NCI-H146 treated with DMSO at 0.1 percent for 48 hours (cell line): ENCODE measurements at regions not wholly inside any gene's neighbourhood (a gene's known extent, or its start where the extent isn't known, plus 50 kb on each side); places are given as distances from the start of the nearest gene placed in this dataset.
"Not testable (repeated sequence)": the region's sequence is repeated elsewhere in the genome, so short reads cannot be mapped to it uniquely, and the experiment has no call there.

ENCODE experiments used
- DNase-seq: peaks from one replicate; lab custom pipeline; 2025; ENCODE audit not compliant: unreplicated experiment; lab: John Stamatoyannopoulos, UW

DNA sequence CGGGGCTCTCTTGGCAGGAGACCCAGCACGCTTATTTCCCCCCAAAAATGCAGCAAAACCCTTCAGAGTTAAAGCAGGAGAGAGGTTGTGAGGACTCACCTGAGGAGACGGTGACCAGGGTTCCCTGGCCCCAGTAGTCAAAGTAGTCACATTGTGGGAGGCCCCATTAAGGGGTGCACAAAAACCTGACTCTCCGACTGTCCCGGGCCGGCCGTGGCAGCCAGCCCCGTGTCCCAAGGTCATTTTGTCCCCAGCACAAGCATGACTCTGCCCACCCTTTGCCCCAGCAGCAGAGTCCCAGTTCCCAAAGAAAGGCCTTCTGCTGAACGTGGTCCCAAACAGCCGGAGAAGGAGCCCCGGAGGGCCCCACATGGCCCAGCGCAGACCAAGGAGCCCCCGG, 337.7 kb downstream of the TMEM121 start:
- no peak for DNase-seq

DNA sequence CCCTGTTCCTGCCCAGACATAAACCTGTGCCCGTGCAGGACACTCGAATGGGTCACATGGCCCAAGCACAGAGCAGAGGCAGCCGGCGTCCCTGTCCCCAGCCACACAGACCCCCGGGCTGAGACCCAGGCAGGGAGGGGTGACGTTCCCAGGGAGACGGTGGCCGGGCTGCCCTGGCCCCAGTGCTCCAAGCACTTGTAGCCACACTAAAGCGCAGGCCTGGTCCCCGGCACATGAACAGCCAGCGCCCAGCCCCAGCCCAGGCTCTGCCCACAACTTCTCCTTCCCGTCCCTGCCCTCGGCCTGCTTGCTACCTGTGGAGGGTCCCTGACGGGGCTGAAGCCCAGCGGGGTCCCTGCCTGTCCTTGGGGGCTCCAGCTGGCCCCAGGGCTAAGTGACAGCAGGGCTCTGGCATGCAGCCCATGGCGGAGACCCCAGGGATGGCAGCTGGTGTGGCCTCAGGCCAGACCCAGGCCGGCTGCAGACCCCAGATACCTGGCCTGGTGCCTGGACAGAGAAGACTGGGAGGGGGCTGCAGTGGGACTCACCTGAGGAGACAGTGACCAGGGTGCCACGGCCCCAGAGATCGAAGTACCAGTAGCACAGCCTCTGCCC, 338.4 kb downstream of the TMEM121 start:
- no peak for DNase-seq

DNA sequence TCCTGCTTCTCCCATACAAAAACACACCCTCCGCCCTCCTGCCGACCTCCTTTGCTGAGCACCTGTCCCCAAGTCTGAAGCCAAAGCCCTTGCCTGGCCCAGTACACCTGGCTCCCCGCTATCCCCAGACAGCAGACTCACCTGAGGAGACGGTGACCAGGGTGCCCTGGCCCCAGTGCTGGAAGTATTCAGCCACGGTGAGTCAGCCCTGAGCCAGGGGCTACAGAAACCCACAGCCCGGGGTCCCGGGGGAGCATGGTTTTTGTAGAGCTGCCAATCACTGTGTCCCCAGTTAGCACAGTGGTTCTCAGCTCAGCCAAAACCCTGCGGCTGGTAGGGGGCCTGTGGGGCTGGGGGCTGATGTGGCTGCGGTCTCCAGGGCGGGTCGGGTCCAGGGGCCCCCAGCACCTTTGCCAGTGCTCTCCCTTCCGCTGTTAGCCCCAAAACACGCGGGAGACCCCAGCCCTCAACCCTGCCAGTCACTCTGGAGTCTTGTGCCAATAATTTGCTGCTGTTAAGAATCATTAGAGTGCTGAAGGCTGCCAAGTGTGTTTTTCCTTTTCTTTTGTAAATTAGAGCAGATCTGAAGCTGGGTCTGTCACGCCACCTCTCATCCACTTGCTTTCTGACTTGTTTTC, 339.0 kb downstream of the TMEM121 start:
- DNase-seq: no peak

DNA sequence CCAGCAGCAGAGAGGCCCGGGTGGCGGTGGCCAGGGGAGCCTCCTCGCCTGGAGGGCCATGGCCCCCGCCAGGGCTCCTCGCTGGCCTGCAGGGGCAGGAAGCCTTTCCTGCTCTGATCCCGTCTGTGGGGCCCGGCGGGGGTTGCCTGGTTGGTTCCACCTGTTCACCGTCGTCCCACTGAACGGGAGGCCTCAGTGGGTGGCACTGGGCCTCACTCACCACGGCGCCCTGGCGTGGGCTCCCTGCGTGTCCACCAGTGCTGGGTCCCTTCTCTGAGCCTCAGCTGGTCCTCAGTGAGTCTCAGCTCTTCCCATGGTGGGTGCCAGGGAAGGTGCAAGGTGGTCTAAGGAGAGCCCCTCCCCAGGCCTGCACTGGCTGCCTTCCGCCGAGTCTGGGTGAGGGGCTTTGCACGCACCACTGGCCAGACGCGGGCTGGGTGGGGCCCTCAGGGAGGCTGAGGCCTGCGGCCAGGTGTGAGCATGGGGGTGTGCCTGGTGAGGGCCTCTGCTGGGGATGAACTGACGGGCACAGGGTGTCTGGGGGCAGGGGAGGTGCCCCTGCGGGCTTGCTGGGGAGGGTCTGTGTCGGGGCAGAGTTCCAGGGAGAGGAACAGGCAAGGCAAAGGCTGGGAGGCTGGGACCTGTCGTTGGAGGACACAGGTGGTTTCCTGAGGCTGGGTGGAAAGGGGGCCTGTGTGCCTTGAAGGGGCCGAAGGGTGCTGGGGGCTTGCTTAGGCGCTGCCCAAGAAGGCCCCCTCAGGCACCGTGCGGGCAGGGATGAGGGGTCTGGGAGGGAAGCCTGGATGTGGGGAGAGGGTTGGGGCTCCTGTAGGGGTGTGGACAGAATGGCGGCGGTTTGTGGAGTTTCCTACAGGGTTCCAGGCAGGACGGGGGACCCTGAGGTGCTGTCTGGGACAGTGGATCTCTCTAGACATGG, 339.8 kb downstream of the TMEM121 start:
- no peak for DNase-seq

DNA sequence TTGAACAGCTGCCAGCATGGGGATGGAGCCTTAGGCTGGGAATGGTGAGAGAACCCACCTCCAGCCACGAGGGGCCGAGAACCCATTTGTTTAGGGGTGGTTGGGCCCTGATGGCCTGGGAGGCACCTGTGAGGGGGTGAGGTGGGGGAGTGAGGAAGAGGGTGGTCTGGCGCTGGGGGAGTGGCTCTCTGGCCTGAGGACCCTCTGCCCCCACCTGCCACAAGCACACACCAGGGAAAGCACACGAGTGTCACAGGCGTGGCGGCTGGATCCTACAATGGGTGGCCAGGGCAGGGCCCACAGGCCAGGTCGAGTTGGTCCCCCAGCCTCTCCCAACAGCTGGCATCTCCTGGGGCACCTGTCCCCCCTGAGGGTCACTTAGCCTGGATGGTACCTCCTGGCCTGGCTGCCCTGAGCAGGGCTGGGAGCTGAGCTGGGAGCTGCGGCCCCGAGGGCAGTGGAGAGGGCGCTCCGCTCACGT, 340.5 kb downstream of the TMEM121 start:
- no peak for DNase-seq

DNA sequence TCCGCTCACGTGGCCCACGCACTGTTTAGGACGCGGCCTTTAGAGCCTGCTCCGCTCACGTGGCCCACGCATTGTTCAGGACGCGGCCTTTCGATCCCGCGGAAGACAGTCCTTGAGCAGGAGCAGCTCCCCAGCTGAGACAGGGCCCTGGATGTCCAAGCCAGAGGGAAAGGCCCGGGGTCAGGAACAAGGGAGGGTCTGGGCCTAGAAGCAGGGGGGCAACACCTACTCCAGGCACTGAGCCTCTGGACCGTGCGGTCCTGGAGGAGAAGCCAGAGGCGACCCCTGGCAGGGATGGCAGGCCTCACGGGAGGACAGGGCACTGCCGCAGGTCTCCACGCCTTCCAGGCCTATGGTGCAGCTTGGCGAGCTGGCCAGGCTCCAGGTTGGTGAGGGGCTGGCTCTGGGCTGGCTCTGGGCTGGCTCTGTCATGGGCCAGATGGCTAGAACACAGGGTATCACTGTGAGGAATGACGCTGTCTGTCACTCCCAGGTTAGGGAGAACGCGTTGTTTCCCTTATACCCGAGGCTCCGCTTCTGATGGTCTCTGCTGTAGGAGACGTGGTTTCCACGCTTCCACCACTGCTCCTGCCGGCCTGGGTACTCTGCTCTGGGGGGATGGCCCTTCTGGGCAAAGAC, 341.7 kb downstream of the TMEM121 start:
- DNase-seq: no peak

DNA sequence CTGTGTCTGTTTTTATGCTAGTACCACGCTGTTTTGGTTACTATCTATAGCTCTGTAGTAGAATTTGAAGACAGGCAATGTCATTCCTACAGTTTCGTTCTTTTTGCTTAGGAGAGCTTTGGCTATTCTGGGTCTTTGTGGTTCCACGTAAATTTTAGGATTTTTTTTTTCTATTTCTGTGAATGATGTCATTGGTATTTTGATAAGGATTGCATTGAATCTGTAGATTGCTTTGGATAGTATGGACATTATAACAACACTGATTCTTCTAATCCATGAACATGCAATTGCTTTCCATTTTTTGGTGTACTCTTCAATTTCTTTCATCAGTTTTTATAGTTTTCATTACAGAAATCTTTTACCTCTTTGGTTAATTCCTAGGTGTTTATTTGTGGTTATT, 345.2 kb downstream of the TMEM121 start:
- DNase-seq: no peak

DNA sequence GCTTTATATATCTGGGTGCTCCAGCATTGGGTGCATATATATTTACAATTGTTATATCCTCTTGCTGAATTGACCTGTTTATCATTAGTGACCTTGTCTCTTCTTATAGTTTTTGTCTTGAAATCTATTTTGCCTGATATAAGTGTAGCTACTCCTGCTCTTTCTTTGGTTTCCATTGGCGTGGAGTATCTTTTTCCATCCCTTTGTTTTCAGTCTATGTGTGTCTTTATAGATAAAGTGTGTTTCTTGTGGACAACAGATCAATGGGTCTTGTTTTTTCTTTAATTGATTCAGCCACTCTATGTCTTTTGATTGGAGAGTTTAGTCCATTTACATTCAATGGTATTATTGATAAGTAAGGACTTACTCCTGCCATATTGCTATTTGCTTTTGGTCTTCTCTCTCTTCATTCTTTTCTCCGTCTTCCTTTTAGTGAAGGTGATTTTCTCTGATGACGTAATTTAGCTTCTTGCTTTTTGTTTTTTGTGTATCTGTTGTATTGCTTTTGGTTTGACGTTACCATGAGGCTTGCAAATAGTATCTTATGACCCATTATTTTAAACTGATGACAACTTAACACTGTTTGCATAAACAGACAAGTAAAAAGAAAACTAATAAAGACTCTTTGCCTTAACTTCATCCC, 347.6 kb downstream of the TMEM121 start:
- DNase-seq: no peak

DNA sequence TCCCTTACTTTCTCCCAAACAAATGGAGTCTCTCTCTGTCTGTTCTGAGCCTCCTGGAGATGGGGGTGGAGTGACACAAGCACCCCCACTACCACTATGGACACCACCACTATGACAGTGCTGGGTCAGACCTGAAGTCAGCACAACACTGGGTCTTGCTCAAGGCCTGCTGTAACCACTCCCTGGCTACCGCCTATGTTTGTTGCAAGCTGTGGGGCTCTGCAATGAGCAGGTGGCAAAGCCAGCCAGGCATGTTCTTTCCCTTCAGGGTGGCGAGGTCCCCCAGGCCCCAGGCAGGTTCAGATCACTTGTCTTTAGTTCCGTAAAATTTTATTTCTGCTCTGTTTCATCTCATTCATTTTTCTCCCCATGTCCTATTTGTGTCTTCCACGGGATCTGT, 349.8 kb downstream of the TMEM121 start:
- no peak for DNase-seq

DNA sequence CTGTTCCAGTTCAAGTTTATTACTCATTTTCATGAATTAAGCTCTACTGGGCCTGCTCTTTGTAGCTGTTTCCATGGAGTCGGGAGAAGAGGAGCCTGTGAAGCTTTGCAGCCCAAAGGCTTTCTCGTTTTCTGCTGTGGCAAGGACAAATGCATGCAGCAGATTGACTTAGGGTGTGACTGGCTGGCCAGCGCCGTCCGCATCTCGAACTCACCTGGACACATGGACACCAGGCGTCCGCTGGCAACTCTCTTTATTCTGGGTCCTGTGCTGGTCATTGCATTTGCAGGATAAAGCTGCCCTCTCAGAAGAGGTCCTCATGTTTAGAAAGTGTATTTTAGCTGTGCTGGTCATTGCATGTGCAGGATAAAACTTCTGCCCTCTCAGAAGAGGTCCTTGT, 350.4 kb downstream of the TMEM121 start:
- no peak for DNase-seq

DNA sequence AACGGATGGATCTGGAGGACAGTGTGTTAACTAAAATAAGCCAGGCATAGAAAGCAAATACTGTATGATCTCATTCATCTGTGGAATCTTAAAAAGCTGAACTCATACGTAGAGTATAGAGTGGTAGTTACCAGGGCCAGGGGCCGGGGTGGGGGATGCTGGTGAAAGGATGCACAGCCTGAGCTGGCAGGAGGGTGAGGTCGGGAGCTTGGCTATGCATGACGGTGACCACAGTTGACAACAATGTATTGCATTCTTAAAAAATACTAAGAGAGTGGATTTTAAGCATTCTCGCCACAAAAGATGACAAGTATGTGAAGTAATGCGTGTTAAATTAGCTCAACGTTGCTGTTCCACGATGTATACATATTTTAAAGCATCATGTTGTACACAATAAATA, 351.3 kb downstream of the TMEM121 start:
- DNase-seq: no peak

DNA sequence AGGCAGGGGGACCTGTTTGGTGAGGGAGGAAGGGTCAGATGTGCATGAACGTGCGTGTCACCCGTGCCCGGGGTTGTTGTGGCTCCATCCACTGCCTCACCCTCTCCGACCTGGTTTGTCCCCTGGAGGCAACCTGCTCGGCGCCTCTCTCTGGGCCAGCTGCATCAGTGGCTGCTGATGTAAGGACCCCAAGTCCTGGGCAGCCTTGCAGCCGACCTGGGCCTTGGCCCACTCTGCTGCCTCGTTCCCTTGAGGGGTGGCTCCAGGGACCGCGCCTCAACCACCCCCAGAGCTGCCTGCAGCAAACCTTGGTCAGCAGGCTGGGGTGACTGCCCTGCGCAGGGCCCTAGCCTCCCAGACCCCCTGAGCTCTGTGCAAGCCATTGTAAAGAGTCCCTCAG, 351.7 kb downstream of the TMEM121 start:
- no peak for DNase-seq

DNA sequence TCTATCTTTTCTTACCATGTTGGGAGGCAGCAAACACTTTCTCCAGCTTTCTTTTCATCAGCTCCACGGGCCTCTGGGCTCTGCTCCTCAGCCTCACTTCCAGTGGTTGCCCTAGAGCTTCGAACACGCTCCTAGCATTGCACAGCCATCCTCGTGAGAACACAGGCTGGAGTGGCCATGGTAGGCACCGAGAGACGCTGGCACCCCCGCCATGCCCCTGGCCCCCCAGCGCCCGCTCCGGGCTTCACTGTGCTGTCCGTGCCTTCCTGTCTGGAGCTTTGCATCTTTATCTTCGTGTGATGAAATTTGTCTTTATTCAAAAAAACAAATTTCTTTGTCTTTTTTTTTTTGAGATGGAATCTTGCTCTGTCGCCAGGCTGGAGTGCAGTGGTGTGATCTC, 352.2 kb downstream of the TMEM121 start:
- no peak for DNase-seq

DNA sequence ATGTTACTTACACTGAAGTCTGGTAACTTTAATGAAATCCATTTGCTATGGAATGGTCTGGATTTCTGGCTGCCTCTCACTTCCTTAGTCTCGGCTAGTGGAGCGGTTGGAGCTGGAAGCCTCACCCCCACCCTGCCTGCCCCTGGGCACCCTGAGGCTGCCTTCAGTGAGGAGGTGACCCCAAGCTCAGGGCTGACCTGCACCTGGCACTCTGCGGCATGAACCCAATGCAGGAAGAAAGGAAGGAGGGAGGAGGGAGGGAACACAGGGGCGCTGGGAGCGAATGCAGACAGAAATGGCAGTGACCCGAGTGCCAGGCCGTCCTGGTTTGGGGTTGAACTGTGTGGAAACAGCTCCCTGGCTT, 353.1 kb downstream of the TMEM121 start:
- no peak for DNase-seq

DNA sequence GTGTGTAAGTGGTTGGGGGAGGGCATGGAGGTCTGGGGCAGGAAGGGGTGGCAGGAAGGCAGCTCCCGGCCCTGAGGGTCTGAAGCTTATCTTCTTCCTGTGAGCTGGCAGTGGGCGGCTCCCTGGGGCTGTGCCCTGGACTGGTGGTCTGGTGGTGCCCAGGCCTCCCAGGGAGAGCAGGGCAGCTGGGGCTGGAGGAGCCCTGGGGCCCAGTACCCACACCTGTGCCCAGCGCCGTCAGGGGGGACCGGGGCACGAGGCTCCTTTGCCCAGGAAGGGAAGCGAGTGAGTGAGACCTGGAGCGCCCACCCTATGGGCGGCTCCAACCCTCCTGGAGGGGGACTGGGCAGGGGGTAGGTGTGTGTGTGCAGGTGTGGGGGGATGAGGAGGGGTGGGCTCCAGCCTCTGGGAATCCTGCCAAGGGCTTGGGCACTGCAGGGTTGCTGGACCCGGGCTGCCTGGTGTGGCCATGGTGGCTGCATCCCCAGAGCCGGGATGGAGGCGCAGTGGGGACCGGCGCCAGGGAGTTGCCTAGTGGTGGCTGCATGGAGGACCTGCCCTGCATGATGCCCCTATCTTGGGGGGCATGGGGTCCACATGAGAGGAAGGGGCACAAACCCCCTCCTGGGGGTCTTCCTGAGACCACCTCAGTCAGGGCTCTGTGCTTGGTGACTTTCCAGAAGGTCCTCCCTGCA, 353.6 kb downstream of the TMEM121 start:
- DNase-seq: no peak

DNA sequence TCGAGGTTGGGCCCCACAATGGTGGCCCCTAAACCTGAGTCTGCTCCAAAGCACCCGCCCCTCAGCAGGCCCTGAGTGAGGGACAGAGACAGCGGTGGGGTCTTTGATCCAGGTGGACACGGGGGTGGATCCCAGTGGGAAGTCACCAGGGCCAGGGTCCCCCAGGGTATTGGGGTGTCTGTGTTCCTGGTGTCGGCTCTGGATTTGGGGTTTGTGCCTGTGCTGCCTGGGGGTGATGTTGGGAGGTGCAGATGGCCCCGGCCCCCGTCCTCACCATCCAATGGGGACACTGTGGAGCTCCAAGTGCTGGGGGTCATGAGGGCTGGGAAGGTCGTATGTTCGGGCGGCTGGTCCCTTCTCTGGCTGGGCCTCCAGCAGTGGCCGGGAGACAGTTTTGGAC, 354.2 kb downstream of the TMEM121 start:
- DNase-seq: no peak

DNA sequence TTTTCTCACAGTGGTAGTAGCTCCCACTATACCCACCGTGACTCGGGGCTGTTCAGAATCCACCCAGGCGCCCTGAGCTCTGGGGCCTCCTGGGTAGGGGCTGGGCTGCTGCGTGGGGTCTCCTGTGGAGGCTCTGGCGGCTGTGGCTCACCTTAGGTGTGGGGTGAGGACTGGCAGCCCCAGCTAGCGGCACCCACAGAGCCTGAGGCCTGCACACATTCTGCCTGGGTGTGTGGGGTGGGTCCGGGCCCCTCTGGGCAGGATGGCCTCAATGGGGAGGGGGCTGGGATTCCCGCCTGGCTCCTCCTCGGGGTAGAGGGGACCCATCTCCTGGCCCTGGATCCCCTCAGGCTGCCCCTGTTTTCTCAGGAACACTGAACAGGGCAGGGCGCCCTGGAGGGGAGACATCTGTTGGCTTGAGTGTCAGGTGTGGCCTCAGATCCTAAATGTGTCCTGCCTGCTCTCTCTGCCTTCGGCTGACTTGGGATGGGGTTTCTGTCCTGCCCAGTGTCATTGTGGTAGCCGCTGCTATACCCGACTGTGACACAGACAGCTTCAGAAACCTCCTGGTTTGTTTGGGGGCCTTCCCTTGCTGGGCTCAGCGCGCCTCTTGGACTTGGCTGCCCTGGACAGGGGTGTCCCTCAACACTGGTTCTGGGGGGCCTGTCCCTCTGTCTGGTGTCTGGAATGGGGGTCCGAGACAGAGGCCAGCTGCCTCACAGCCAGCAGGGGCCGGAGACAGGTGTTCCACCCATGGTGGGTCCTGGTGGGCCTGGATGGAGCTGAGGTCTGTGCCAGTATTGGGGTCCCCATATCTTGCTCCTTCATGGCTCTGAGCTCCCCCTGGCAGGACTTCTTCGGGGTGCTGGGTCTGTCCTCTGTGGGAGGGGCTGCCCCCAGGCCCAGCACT, 354.9 kb downstream of the TMEM121 start:
- DNase-seq: no peak

DNA sequence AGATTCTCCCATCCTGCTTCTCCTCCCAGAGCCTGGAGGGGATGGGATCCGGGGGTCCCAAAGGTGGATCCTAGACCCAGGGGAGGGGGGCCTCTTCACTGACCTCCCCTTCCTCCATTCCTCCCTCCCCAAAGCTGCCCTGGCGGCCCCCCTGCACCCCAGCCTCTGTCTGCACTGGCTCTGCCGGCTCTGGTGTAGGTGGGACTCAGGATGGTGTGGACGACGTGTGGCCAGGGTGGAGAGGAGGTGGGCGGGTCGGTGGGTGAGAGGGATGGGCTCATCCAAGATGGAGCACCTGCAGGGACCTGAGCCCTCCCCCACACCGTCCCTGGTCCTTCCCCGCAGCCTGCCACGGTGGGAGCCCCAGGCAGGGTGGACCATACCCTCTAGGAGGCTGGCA, 355.6 kb downstream of the TMEM121 start:
- DNase-seq: not testable (repeated sequence)

DNA sequence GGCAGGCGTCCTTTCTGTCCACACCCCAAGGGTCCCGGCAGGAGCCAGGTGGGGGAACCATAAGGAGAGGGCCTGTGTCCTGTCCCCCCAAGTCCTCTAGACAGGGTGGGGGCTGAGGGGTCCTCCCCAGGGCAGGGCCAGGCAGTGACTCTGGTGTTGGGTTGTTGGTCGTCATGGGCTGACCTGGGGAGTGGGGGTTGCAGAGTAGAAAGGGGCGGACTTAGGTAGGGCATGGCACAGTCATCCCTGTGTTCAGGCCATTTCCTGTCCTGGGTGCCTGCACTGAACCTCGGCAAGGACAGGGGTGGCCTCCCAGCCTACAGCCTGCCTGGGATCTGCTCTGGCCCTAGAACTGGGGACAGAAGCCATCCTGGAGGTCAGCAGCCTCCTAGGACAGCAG, 356.2 kb downstream of the TMEM121 start:
- no peak for DNase-seq
